Peyer's patch (tissue), 4 donors: ENCODE measurements at regions not wholly inside any gene's neighbourhood (a gene's known extent, or its start where the extent isn't known, plus 50 kb on each side); places are given as distances from the start of the nearest gene placed in this dataset.

Source experiments
- CTCF ChIP-seq, 6 experiments: fragments of 450-650 bp in 4 of 6; fragments of 200-600 bp in 2 of 6; sonication (generic) in 1 of 6; IDR thresholded peaks; one replicate each; pipeline ENCODE4 v1.5.1; 2017 to 2019; ENCODE audit warnings: antibody characterized with exemption in 6 of 6, mild to moderate bottlenecking in 3 of 6, moderate library complexity in 1 of 6
- POLR2A ChIP-seq, 2 donors: fragments of 450-650 bp; IDR thresholded peaks; one replicate each; pipeline ENCODE4 v1.5.1; 2017; ENCODE audit warnings: antibody characterized with exemption in 2 of 2, mild to moderate bottlenecking in 2 of 2, moderate library complexity in 2 of 2

- no peak for TF ChIP-seq POLR2A (IDR thresholded peaks at IDR 0.05)
- no peak for TF ChIP-seq CTCF (IDR thresholded peaks at IDR 0.05)
Observed at GRCh38 chr13:30850204-30850866, 55.7 kb upstream of the MEDAG start.
